Neural cell (in vitro differentiated cells): ENCODE measurements at regions not wholly inside any gene's neighbourhood (a gene's known extent, or its start where the extent isn't known, plus 50 kb on each side); places are given as distances from the start of the nearest gene placed in this dataset.

ENCODE experiments used
- H2AFZ ChIP-seq: fragments of 200-600, 300-800 bp; sonication (generic), shearing (Covaris generic); 2 replicates; pipeline ENCODE4 v1.6.0; 2014; ENCODE audit warnings: low read depth, mild to moderate bottlenecking, antibody characterized with exemption, low read length, moderate library complexity
- H3F3A ChIP-seq: fragments of 200-600 bp; shearing (Covaris generic); 2 replicates; pipeline ENCODE4 v1.6.1; 2016; ENCODE audit warnings: mild to moderate bottlenecking, moderate library complexity, mixed read lengths, antibody characterized with exemption, low read length; ENCODE audit not compliant: insufficient read depth, poor library complexity, severe bottlenecking
- H3K27ac ChIP-seq: fragments of 200-600, 300-800 bp; sonication (generic), shearing (Covaris generic); 2 replicates; pipeline ENCODE4 v1.5.1; 2014; ENCODE audit warnings: mild to moderate bottlenecking, low read length, moderate library complexity
- H3K27me3 ChIP-seq: fragments of 300-800, 200-600 bp; sonication (generic), shearing (Covaris generic); 2 replicates; pipeline ENCODE4 v1.6.0; 2014; ENCODE audit warnings: mild to moderate bottlenecking, low read depth, low read length, moderate library complexity; ENCODE audit not compliant: insufficient read depth
- H3K36me3 ChIP-seq: fragments of 300-800, 200-600 bp; sonication (generic), shearing (Covaris generic); 2 replicates; pipeline ENCODE4 v1.5.1; 2014; ENCODE audit warnings: mild to moderate bottlenecking, antibody characterized with exemption, low read length, moderate library complexity; ENCODE audit not compliant: insufficient read depth
- H3K4me2 ChIP-seq: fragments of 300-800, 200-600 bp; sonication (generic), shearing (Covaris generic); 2 replicates; pipeline ENCODE4 v1.6.0; 2014; ENCODE audit warnings: mild to moderate bottlenecking, low read length
- H3K4me3 ChIP-seq: fragments of 300-800, 200-600 bp; sonication (generic), shearing (Covaris generic); 2 replicates; pipeline ENCODE4 v1.5.1; 2014; ENCODE audit warnings: mild to moderate bottlenecking, low read length, moderate library complexity
- H3K79me2 ChIP-seq: fragments of 200-600 bp; shearing (Covaris generic); replicated peaks from 2 replicates; pipeline ENCODE4 v1.6.0; 2014; ENCODE audit warnings: mild to moderate bottlenecking, low read length, moderate library complexity; ENCODE audit not compliant: insufficient read depth
- H3K9ac ChIP-seq: fragments of 300-800, 200-600 bp; sonication (generic), shearing (Covaris generic); 2 replicates; pipeline ENCODE4 v1.6.1; 2016; ENCODE audit warnings: mild to moderate bottlenecking, low read length, mixed read lengths
- H3K9me2 ChIP-seq: fragments of 200-600 bp; shearing (Covaris generic); 2 replicates; pipeline ENCODE4 v1.6.1; 2016; ENCODE audit warnings: mild to moderate bottlenecking, low read length, mixed read lengths; ENCODE audit not compliant: insufficient read depth
- H3K9me3 ChIP-seq: fragments of 200-600, 300-800 bp; sonication (generic), shearing (Covaris generic); 2 replicates; pipeline ENCODE4 v1.6.1; 2016; ENCODE audit warnings: mild to moderate bottlenecking, mixed run types, low read length, moderate library complexity, mixed read lengths
- H4K20me1 ChIP-seq: fragments of 200-600 bp; shearing (Covaris generic); 2 replicates; pipeline ENCODE4 v1.6.1; 2016; ENCODE audit warnings: mild to moderate bottlenecking, mixed run types; ENCODE audit not compliant: insufficient read depth
- EP300 ChIP-seq: fragments of 450-650 bp; conservative IDR thresholded peaks from 2 replicates; pipeline ENCODE4 v1.6.1; 2014; ENCODE audit warnings: antibody characterized with exemption, mild to moderate bottlenecking, moderate library complexity; ENCODE audit not compliant: poor library complexity, severe bottlenecking
- EZH2 ChIP-seq: fragments of 200-600, 300-800 bp; shearing (Covaris generic), sonication (generic); IDR thresholded peaks from 2 replicates; pipeline ENCODE4 v1.6.1; 2014; ENCODE audit warnings: antibody characterized with exemption, low read length, borderline replicate concordance, mild to moderate bottlenecking; ENCODE audit not compliant: insufficient read depth, poor library complexity, severe bottlenecking
- MXI1 ChIP-seq: fragments of 450-650 bp; conservative IDR thresholded peaks from 2 replicates; pipeline ENCODE4 v1.6.1; 2014; ENCODE audit warnings: antibody characterized with exemption, mild to moderate bottlenecking; ENCODE audit not compliant: poor library complexity, severe bottlenecking
- POLR2AphosphoS5 ChIP-seq: IDR thresholded peaks from 2 replicates; pipeline ENCODE4 v1.6.1; 2012
- RAD21 ChIP-seq: fragments of 450-650 bp; conservative IDR thresholded peaks from 2 replicates; pipeline ENCODE4 v1.6.1; 2014; ENCODE audit warnings: antibody characterized with exemption, mild to moderate bottlenecking, moderate library complexity
- REST ChIP-seq: IDR thresholded peaks from 2 replicates; pipeline ENCODE4 v1.6.1; 2012; ENCODE audit warnings: borderline replicate concordance
- SMC3 ChIP-seq: fragments of 450-650 bp; conservative IDR thresholded peaks from 2 replicates; pipeline ENCODE4 v1.6.1; 2014; ENCODE audit warnings: antibody characterized with exemption, mild to moderate bottlenecking, moderate library complexity; ENCODE audit not compliant: poor library complexity
- TAF1 ChIP-seq: IDR thresholded peaks from 2 replicates; pipeline ENCODE4 v1.6.1; 2012; ENCODE audit warnings: low read depth
- TF ChIP-seq, protein P1 (sequence below): fragments of 450-650 bp; IDR thresholded peaks from 2 replicates; pipeline ENCODE4 v1.5.1; 2014; ENCODE audit warnings: antibody characterized with exemption, mild to moderate bottlenecking, moderate library complexity; ENCODE audit not compliant: poor library complexity, severe bottlenecking

GRCh38 chr2:212725180-212725579 lies 186.6 kb upstream of the ERBB4 start:
- H2AFZ ChIP-seq = no peak overlapping the region
- H3K36me3 ChIP-seq = no peaks in the 10 kb centered on the region
- TF ChIP-seq POLR2AphosphoS5 (no peak), MXI1 (no peak), RAD21 (no peak), EP300 (no peak), EZH2 (no peak), REST (no peak), SMC3 (no peak)
- TF ChIP-seq, protein P1, sequence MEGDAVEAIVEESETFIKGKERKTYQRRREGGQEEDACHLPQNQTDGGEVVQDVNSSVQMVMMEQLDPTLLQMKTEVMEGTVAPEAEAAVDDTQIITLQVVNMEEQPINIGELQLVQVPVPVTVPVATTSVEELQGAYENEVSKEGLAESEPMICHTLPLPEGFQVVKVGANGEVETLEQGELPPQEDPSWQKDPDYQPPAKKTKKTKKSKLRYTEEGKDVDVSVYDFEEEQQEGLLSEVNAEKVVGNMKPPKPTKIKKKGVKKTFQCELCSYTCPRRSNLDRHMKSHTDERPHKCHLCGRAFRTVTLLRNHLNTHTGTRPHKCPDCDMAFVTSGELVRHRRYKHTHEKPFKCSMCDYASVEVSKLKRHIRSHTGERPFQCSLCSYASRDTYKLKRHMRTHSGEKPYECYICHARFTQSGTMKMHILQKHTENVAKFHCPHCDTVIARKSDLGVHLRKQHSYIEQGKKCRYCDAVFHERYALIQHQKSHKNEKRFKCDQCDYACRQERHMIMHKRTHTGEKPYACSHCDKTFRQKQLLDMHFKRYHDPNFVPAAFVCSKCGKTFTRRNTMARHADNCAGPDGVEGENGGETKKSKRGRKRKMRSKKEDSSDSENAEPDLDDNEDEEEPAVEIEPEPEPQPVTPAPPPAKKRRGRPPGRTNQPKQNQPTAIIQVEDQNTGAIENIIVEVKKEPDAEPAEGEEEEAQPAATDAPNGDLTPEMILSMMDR = no peak

DNA sequence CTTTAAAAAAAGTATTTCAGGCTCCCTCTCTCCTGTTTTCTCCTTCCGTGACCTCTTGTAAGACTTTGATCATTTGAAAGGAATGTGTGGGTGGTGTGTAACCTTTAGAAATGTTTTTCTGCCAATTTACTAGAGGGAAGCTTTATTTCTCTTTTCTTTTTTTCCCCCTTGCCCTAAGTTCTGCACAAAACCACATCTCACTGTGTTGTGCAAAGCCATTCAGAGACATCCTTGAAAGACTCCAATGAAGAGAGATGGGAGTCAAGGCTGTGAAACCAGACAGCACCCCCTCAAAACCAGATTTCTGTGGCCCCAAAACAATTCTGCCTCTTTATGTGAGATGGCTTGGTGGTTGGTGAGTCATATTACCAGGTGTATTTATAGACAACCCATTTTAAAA lies 184.6 kb upstream of the ERBB4 start:
- Histone ChIP-seq H3K9me2 (no peaks in the 10 kb centered on the region), H3F3A (no peaks in the 10 kb centered on the region), H3K79me2 (no peaks in the 10 kb centered on the region), H3K4me2 (no peak overlapping the region), H4K20me1 (no peaks in the 10 kb centered on the region), H2AFZ (no peak overlapping the region), H3K27ac (no peak overlapping the region), H3K36me3 (no peaks in the 10 kb centered on the region), H3K9me3 (no peaks in the 10 kb centered on the region), H3K27me3 (no peaks in the 10 kb centered on the region), H3K4me3 (no peak overlapping the region), H3K9ac (no peak overlapping the region)
- TF ChIP-seq REST (no peak), EZH2 (no peak), POLR2AphosphoS5 (no peak), TAF1 (no peak)

More at GRCh38 chr2:212725180-212725579, 186.6 kb upstream of the ERBB4 start:
- Histone ChIP-seq H3K27ac (no peak overlapping the region), H3K9me2 (no peaks in the 10 kb centered on the region), H3F3A (no peaks in the 10 kb centered on the region), H3K9ac (no peak overlapping the region), H3K4me3 (no peak overlapping the region), H3K27me3 (no peaks in the 10 kb centered on the region), H4K20me1 (no peaks in the 10 kb centered on the region), H3K79me2 (no peaks in the 10 kb centered on the region), H3K4me2 (no peak overlapping the region), H3K9me3 (no peaks in the 10 kb centered on the region)
